HL-60 (cell line): ENCODE measurements at regions not wholly inside any gene's neighbourhood (a gene's known extent, or its start where the extent isn't known, plus 50 kb on each side); places are given as distances from the start of the nearest gene placed in this dataset.

Experiments used
- DNase-seq, 2 experiments: peaks; one replicate each; pipeline ENCODE4 v3.0.0-alpha.2; 2010 to 2020; ENCODE audit warnings: low read depth in 1 of 2, low spot score in 1 of 2
- H3K27ac ChIP-seq: fragments of 250-450 bp; sonication (Bioruptor Pico); replicated peaks from 2 replicates; pipeline ENCODE4 v1.5.1; 2020; ENCODE audit warnings: mild to moderate bottlenecking, moderate library complexity
- H3K27me3 ChIP-seq: fragments of 250-450 bp; sonication (Bioruptor Pico); 2 replicates; pipeline ENCODE4 v1.5.1; 2021; ENCODE audit warnings: mild to moderate bottlenecking, moderate library complexity; ENCODE audit not compliant: insufficient read depth, poor library complexity, severe bottlenecking
- H3K4me3 ChIP-seq: replicated peaks from 2 replicates; pipeline ENCODE4 v1.5.1; 2011; ENCODE audit warnings: mild to moderate bottlenecking, control low read depth, low read length; ENCODE audit not compliant: insufficient read depth
- GABPA ChIP-seq: IDR thresholded peaks from 2 replicates; pipeline ENCODE4 v1.6.1; 2012; ENCODE audit warnings: low read depth
- POLR2AphosphoS5 ChIP-seq: IDR thresholded peaks from 2 replicates; pipeline ENCODE4 v1.6.1; 2012; ENCODE audit warnings: low read depth
- SPI1 ChIP-seq: IDR thresholded peaks from 2 replicates; pipeline ENCODE4 v1.6.1; 2012; ENCODE audit warnings: low read depth, mild to moderate bottlenecking, borderline replicate concordance
- TF ChIP-seq, protein P1 (sequence below): IDR thresholded peaks from 2 replicates; pipeline ENCODE4 v1.6.1; 2012; ENCODE audit warnings: low read depth; ENCODE audit not compliant: insufficient replicate concordance
- TF ChIP-seq, protein P2 (sequence below): IDR thresholded peaks from one replicate; pipeline ENCODE4 v1.5.1; 2011; ENCODE audit warnings: low read length, control low read depth, inconsistent platforms; ENCODE audit not compliant: insufficient read depth

DNA sequence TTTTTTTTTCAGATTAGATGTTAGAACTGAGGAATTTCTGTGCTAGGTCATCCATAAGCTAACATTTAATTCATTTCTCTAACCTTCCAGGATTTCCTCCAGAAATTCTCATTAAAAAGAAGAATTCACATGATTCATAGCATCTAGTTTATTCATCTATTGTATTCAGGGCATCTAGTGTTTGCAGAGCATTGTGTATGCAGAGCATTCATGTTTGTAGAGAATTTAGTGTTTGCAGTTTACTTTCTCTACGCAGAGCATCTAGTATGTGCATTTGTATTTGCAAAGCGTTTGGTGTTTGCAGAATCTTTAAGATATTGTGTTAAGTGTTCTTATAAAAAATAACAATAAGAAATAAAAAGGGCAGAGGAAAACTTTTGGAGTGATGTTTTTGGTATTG lies 491.1 kb downstream of the MTRR start:
- DNase-seq = no peak
- Histone ChIP-seq H3K27ac (no peak overlapping the region), H3K27me3 (no peaks in the 10 kb centered on the region), H3K4me3 (no peak overlapping the region)
- TF ChIP-seq GABPA (no peak), POLR2AphosphoS5 (no peak), SPI1 (no peak)
- TF ChIP-seq, protein P1, sequence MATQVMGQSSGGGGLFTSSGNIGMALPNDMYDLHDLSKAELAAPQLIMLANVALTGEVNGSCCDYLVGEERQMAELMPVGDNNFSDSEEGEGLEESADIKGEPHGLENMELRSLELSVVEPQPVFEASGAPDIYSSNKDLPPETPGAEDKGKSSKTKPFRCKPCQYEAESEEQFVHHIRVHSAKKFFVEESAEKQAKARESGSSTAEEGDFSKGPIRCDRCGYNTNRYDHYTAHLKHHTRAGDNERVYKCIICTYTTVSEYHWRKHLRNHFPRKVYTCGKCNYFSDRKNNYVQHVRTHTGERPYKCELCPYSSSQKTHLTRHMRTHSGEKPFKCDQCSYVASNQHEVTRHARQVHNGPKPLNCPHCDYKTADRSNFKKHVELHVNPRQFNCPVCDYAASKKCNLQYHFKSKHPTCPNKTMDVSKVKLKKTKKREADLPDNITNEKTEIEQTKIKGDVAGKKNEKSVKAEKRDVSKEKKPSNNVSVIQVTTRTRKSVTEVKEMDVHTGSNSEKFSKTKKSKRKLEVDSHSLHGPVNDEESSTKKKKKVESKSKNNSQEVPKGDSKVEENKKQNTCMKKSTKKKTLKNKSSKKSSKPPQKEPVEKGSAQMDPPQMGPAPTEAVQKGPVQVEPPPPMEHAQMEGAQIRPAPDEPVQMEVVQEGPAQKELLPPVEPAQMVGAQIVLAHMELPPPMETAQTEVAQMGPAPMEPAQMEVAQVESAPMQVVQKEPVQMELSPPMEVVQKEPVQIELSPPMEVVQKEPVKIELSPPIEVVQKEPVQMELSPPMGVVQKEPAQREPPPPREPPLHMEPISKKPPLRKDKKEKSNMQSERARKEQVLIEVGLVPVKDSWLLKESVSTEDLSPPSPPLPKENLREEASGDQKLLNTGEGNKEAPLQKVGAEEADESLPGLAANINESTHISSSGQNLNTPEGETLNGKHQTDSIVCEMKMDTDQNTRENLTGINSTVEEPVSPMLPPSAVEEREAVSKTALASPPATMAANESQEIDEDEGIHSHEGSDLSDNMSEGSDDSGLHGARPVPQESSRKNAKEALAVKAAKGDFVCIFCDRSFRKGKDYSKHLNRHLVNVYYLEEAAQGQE = no peak
- TF ChIP-seq, protein P2, sequence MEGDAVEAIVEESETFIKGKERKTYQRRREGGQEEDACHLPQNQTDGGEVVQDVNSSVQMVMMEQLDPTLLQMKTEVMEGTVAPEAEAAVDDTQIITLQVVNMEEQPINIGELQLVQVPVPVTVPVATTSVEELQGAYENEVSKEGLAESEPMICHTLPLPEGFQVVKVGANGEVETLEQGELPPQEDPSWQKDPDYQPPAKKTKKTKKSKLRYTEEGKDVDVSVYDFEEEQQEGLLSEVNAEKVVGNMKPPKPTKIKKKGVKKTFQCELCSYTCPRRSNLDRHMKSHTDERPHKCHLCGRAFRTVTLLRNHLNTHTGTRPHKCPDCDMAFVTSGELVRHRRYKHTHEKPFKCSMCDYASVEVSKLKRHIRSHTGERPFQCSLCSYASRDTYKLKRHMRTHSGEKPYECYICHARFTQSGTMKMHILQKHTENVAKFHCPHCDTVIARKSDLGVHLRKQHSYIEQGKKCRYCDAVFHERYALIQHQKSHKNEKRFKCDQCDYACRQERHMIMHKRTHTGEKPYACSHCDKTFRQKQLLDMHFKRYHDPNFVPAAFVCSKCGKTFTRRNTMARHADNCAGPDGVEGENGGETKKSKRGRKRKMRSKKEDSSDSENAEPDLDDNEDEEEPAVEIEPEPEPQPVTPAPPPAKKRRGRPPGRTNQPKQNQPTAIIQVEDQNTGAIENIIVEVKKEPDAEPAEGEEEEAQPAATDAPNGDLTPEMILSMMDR = no peak

DNA sequence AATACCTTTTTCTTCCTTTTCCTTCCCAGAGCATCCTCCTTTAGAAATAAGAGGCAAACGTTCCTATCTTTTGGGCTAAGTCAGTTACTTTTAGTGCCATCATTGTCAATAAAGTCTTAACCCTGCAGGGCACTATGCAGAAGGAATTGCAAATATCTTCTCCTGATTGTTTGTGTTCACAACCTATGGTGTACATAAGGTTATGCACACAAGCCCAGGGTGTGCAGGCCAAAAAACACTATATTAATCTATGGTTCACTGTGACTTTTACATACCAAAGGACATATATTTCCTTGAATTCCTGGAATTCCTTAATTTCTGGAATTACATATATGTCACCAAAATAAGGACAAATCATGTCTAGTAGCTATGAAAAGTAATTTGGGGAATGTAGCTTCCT lies 493.5 kb downstream of the MTRR start:
- no peaks in the 10 kb centered on the region for H3K27me3 ChIP-seq
- no peak overlapping the region for H3K4me3 ChIP-seq
- TF ChIP-seq, protein P2 = no peak
- TF ChIP-seq GABPA = no peak
- TF ChIP-seq SPI1 = no peak
- TF ChIP-seq, protein P1 = no peak
- no peak for TF ChIP-seq POLR2AphosphoS5
- DNase-seq = no peak
- no peak overlapping the region for H3K27ac ChIP-seq

DNA sequence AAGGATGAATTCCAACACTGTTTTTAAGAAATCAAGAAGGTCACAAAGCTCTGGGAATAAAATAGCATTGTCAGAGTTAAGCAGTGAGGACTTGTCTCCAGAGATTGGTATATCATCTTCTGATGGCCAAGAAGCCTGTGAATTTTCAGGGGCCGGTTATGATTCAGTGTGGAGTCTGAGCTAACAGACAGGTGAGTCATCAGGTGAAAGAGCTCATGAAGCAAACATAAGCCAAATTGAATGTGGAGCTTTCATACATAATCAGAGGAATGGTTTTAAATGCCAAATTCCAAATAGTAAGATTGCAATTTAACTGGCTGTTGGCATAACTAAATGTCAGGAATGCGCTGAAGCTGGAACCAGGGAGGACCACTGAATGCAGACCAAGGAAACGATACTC lies 494.2 kb downstream of the MTRR start:
- Histone ChIP-seq H3K27me3 (no peaks in the 10 kb centered on the region), H3K27ac (no peak overlapping the region), H3K4me3 (no peak overlapping the region)
- TF ChIP-seq, protein P1 = no peak
- no peak for TF ChIP-seq POLR2AphosphoS5
- TF ChIP-seq SPI1 = no peak
- DNase-seq = no peak

DNA sequence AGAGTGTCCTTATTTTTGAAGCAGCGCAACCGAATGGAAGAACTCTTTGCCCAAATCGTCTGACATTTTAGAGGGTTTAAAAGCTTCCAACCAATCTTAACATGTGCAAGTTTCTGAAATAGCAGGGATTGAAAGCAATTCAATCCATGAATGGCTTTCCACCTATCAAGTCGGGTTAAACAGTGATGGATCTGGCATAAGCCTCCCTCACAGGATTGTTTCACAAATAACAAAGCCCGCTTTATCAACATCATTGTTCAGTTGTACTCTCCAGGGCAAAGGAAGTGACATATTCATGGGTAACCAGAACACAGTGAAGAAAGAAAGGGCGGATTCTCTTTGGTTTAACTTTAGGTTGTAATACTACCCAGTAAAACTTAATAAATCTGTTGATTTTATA lies 497.3 kb downstream of the MTRR start:
- TF ChIP-seq SPI1 = no peak
- TF ChIP-seq, protein P2 = no peak
- TF ChIP-seq GABPA = no peak
- TF ChIP-seq, protein P1 = no peak
- no peak for TF ChIP-seq POLR2AphosphoS5
- DNase-seq = no peak
- Histone ChIP-seq H3K27me3 (no peaks in the 10 kb centered on the region), H3K27ac (no peak overlapping the region), H3K4me3 (no peak overlapping the region)
